GM19043 (cell line): ENCODE measurements at regions not wholly inside any gene's neighbourhood (a gene's known extent, or its start where the extent isn't known, plus 50 kb on each side); places are given as distances from the start of the nearest gene placed in this dataset.

Experiments
- ATAC-seq: cut with Tn5 transposase; IDR thresholded peaks from one replicate; pipeline ENCODE4 v1.9.1; 2021; ENCODE audit warnings: low read depth; ENCODE audit not compliant: unreplicated experiment

DNA sequence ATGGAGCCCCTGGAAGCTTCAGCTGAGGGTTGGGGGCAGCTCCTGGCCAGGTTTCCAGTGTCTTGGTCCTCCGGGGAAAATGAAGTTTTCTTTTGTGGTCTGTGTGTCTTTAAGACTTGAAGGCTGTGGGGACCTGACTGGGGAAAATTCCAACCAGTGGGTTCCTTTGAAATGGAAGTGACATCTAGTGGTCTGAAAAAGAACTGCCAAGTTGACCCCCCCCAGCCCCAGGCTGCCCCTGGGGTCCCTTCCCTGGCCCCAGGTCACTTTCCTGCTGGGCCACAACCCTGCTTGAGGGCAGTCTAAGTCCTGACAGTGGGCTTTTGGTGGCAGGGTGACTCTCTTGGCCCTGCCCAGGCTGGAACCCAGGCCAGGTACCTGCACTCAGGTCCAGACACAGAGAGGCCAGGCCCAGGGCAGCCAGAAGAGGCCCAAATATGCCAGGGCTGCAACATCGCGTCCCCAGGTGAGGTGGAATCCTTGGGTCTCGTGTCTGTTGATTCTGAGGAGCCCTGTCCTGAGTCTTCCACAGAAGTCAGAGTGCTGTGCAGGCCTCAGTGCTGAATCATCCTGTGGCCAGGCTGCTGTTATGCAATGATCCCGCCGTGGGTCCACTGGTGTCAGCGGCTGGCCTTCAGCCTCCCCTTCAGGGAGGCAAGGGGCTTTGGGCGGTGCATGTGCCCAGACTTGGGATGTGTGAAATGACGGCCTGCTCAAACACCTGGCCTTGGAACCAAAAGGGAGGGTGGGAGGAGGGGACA lies 68.4 kb downstream of the VEGFA start:
- no peak for ATAC-seq

DNA sequence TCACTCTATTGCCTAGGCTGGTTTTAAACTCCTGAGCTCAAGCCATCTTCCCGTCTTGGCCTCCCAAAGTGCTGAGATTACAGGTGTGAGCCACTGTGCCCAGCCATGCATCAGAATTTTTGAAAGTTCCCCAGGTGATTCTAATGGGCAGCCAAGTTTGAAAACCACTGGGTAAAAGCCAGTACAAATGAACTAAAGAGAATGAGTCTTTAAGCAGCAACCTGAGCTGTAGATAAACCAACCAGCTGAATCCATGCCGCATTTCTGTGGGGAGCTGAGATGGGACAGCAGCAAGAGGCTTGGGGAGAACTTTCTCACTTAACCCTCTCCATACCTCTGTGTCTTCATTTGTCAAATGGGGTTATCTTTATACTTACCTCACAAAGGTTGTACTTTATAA lies 67.5 kb downstream of the VEGFA start:
- no peak for ATAC-seq

DNA sequence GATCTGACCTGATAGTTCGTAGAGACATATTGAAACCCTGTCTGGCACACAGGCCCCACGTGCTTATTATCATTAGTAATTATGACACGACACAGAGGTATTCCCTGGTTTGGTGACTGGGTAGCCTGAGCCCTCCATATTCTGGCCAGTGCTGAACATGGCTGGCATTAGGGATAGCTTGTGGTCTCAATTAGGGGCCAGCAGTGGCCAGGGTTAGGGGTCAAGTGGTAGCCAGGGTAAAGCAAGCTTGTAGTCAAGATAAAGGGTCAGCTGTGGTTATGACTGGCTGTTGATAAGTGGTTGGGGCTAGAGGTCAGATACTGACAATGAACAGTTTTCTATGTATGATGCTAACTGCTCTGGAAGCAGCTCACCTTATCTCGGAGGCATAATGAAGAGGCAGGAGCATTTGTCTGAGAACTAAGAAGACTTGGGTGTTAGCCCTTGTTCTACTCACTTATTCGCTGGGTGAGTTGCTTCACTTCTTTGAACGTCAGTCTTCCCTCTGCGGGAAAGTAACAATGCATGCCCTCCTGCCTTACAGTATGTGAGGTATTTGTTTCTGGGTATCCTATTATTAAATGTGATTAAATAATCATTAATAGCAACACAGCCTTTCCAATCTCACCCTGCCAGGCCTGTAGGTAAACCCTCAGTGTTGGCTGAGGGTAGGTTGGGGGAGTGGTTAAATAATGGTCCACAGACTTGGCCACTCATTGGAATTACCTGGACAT lies 66.7 kb downstream of the VEGFA start:
- ATAC-seq: no peak
